ENCODE measurements at regions not wholly inside any gene's neighbourhood (a gene's known extent, or its start where the extent isn't known, plus 50 kb on each side); places are given as distances from the start of the nearest gene placed in this dataset.

DNA sequence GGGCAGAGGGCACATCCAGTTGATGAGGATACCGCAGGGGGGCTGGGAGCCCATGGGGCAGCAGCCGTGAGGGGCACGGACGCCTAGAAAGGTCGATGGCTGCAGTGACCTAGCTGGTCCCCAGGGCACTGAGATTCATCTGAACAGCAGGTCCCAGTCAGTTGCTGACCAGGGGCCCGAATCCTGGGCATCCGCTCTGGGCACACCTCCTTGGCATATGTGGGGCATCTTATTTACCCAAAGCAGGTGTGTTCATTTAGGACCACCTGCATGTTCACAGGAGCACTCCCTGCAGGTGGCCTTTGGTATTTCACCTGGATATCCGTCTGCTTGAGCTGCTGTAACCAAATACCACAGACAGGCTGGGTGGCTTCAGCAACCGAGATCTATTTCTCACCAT is 72.0 kb upstream of the ODC1 start:
- no peak for DNase-seq (ENCODE audit: low spot score in 2 of 2)

DNA sequence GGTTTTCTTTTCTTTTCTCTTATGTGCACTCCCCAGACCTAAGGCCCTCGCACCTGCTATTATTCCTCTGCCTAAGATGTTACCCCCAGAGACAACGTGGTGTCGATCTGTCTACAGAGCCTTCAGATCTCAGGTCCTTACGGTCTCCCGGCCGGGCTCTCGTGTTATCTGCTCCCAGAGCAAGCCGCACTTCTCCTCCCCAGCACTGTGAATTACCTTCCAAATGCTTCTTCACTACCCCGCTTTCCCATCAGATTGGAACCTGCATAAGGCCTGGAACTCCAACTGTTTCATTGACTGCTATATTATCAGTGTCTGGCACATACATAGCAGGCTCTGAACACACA is 71.2 kb upstream of the ODC1 start:
- Histone ChIP-seq H3K9me3 (peaks cover 0 to 21% of the 10 kb centered on the region in 2 donors), H3K27ac (no peak overlapping the region), H3K36me3 (no peaks in the 10 kb centered on the region), H3K4me3 (no peak overlapping the region), H3K4me1 (no peaks in the 10 kb centered on the region), H3K27me3 (no peaks in the 10 kb centered on the region)
- DNase-seq (ENCODE audit: low spot score in 2 of 2) = peak in 1 of 2 donors; percentile 54
- intact Hi-C loops (cut with DNase I) = no loop called here
- TF ChIP-seq, protein P1, sequence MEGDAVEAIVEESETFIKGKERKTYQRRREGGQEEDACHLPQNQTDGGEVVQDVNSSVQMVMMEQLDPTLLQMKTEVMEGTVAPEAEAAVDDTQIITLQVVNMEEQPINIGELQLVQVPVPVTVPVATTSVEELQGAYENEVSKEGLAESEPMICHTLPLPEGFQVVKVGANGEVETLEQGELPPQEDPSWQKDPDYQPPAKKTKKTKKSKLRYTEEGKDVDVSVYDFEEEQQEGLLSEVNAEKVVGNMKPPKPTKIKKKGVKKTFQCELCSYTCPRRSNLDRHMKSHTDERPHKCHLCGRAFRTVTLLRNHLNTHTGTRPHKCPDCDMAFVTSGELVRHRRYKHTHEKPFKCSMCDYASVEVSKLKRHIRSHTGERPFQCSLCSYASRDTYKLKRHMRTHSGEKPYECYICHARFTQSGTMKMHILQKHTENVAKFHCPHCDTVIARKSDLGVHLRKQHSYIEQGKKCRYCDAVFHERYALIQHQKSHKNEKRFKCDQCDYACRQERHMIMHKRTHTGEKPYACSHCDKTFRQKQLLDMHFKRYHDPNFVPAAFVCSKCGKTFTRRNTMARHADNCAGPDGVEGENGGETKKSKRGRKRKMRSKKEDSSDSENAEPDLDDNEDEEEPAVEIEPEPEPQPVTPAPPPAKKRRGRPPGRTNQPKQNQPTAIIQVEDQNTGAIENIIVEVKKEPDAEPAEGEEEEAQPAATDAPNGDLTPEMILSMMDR (IDR thresholded peaks at IDR 0.05) = no peak

More for the DNA sequence above, 72.0 kb upstream of the ODC1 start:
- Histone ChIP-seq H3K36me3 (no peaks in the 10 kb centered on the region), H3K27me3 (no peaks in the 10 kb centered on the region), H3K4me3 (no peak overlapping the region), H3K27ac (no peak overlapping the region), H3K9me3 (peaks cover 0 to 13% of the 10 kb centered on the region in 2 donors), H3K4me1 (no peaks in the 10 kb centered on the region)
- TF ChIP-seq, protein P1 (IDR thresholded peaks at IDR 0.05) = no peak
- intact Hi-C loops (cut with DNase I) = no loop called here

DNA sequence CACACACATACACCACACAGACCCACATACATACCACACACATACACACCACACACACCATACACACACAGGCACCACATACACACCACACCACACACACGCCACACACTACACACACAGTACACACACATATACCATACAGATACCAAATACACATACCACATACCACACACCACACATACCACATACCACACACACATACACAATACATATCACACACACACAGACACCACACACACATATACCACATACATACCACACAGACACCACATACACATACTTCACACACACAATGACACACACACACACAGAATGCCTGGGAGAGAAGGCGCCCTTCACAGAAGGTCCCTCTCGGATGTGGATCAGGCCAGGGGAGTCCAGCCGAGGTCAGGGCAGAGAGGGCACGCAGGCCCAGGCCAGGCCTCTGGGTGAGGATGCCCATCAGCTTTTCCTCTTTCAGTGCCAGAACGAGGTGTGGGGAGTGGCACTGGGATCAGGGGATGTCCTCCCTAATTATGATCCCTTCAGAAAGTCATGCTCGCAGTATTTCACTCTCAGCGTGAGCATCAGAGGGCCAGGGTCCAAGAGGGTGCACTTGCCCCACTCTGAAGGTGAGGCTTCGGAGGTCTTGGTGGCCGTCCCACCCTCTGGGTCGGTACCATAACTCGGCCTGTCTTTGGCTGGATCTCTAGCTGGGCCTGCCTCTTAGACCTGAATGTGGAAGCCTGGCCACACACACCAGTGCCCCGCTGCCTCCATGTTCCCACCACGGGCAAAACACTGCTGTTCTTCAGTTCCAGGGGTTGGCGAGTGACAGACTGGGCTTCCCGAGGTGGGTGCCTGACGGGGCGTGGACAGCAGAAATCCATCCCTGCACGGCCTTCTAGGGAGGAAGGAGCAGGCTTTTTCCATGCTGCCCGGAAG is 70.6 kb upstream of the ODC1 start:
- DNase-seq (ENCODE audit: low spot score in 2 of 2) = peak in 1 of 2 donors; percentile 40

DNA sequence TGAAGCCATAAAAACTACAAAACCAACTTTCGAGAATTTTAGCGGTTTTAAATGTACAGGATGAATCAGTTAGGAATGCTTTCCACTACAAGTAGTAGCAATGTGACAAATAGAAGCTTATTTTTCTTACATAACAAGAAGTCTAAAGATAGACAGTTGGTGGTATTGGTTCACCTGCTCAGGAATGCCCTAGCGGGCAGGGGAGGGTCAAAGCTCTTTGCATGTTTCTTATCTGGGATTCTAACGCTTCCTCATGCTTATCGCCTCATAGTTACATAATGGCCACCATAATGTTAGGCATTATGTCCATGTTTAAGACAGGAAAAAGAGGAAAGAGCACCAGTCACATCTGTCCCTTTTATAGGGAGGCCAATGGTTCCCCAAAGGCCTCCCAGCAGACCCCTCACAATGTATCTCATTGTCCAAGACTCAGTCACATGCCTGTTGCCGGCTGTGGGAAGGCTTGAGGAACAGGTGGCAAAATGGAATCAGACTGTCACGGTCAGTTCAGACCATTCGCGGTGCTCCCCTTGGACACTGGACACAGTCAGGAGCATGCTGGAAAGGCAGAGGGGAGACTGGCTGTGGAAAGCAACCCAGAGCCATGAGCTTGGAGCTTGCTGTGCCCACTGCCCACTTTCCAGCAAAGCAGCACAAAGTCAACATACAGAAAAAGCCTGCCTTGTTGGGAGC is 69.4 kb upstream of the ODC1 start:
- H3K27ac ChIP-seq = no peak overlapping the region
- peak in 1 of 2 donors; percentile 33 for DNase-seq (ENCODE audit: low spot score in 2 of 2)
- H3K4me3 ChIP-seq = no peak overlapping the region
- H3K4me1 ChIP-seq = no peaks in the 10 kb centered on the region
- H3K36me3 ChIP-seq = no peaks in the 10 kb centered on the region
- no peaks in the 10 kb centered on the region for H3K27me3 ChIP-seq
- TF ChIP-seq, protein P1 (IDR thresholded peaks at IDR 0.05) = no peak
- intact Hi-C loops (cut with DNase I) = no loop called here
- peaks cover 0 to 23% of the 10 kb centered on the region in 2 donors for H3K9me3 ChIP-seq

More for the DNA sequence above, 70.6 kb upstream of the ODC1 start:
- intact Hi-C loops (cut with DNase I) = no loop called here
- Histone ChIP-seq H3K9me3 (peaks cover 0 to 23% of the 10 kb centered on the region in 2 donors), H3K27ac (no peak overlapping the region), H3K36me3 (no peaks in the 10 kb centered on the region), H3K27me3 (no peaks in the 10 kb centered on the region), H3K4me3 (no peak overlapping the region), H3K4me1 (no peaks in the 10 kb centered on the region)
- TF ChIP-seq, protein P1 (IDR thresholded peaks at IDR 0.05) = no peak

DNA sequence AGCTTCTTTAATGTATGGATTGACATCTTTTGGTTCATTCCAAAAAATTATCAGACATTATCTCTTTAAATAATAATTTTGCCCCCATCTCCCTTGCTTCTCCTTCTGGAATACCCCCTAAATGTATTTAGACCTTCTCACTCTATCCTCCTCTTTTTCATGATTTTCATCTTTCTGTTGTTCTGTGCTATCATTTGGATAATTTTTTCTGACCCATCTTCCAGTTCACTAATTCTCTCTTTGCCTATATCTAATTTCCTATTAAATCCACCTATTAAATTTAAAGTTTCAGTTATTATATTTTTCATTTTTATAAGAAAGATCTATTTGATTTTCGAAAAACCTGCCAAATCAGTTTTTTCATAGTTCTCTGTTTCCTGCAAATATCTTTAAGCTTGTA is 67.8 kb upstream of the ODC1 start:
- H3K36me3 ChIP-seq = no peaks in the 10 kb centered on the region
- no peak for DNase-seq (ENCODE audit: low spot score in 2 of 2)
- TF ChIP-seq, protein P1 (IDR thresholded peaks at IDR 0.05) = no peak
- H3K4me3 ChIP-seq = no peak overlapping the region
- H3K27me3 ChIP-seq = no peaks in the 10 kb centered on the region
- intact Hi-C loops (cut with DNase I) = no loop called here
- no peak overlapping the region for H3K27ac ChIP-seq
- H3K4me1 ChIP-seq = no peaks in the 10 kb centered on the region
- peaks cover 0 to 23% of the 10 kb centered on the region in 2 donors for H3K9me3 ChIP-seq
